ENCODE measurements at regions not wholly inside any gene's neighbourhood (a gene's known extent, or its start where the extent isn't known, plus 50 kb on each side); places are given as distances from the start of the nearest gene placed in this dataset.
"Not testable (repeated sequence)": the region's sequence is repeated elsewhere in the genome, so short reads cannot be mapped to it uniquely, and the experiment has no call there.

GRCh38 chr11:98365941-98366340 lies 654.8 kb upstream of the CNTN5 start:
- H3K36me3 ChIP-seq (ENCODE audit: control insufficient read depth in 3 of 3, insufficient read depth in 3 of 3, low read length in 3 of 3): no peaks in the 10 kb centered on the region
- no peak overlapping the region for H3K27ac ChIP-seq (ENCODE audit: low read depth, low read length)
- H3K9ac ChIP-seq (ENCODE audit: low read depth in 1 of 3, low read length in 3 of 3): no peak overlapping the region
- no peaks in the 10 kb centered on the region for H3K9me3 ChIP-seq (ENCODE audit: control insufficient read depth in 3 of 3, low read length in 3 of 3)
- no peak overlapping the region for H3K4me3 ChIP-seq (ENCODE audit: low read length in 3 of 3)
- H3K27me3 ChIP-seq (ENCODE audit: control insufficient read depth in 3 of 3, insufficient read depth in 3 of 3, low read length in 3 of 3): no peaks in the 10 kb centered on the region
- H3K4me1 ChIP-seq (ENCODE audit: control insufficient read depth in 3 of 3, insufficient read depth in 3 of 3, low read length in 3 of 3): no peaks in the 10 kb centered on the region

DNA sequence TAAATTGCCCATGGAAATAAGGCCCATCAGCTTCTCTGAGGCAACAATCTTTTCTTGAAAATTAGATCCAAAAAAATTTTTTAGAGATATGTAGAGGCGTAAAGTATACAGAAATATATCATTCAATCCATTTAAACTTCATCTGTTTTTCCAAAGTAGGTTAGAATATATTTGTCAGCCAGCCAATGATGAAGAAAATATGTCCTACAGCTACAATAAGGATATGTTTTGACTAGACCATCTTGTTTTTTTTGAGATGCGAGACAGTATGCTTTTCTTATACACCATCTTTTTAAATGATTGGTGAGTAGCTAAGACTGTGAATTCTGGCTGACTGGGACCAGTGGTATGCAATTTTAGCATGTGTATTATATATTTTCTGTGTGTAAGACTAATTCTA lies 630.4 kb upstream of the CNTN5 start:
- Histone ChIP-seq H3K4me3 (ENCODE audit: low read length in 3 of 3) (no peak overlapping the region), H3K4me1 (ENCODE audit: control insufficient read depth in 3 of 3, insufficient read depth in 3 of 3, low read length in 3 of 3) (no peaks in the 10 kb centered on the region), H3K9ac (ENCODE audit: low read depth in 1 of 3, low read length in 3 of 3) (no peak overlapping the region), H3K36me3 (ENCODE audit: control insufficient read depth in 3 of 3, insufficient read depth in 3 of 3, low read length in 3 of 3) (no peaks in the 10 kb centered on the region), H3K9me3 (ENCODE audit: control insufficient read depth in 3 of 3, low read length in 3 of 3) (no peaks in the 10 kb centered on the region), H3K27ac (ENCODE audit: low read depth, low read length) (no peak overlapping the region), H3K27me3 (ENCODE audit: control insufficient read depth in 3 of 3, insufficient read depth in 3 of 3, low read length in 3 of 3) (no peaks in the 10 kb centered on the region)

- not testable (repeated sequence) for H3K27me3 ChIP-seq (ENCODE audit: control insufficient read depth in 3 of 3, insufficient read depth in 3 of 3, low read length in 3 of 3); H3K36me3 ChIP-seq (ENCODE audit: control insufficient read depth in 3 of 3, insufficient read depth in 3 of 3, low read length in 3 of 3); H3K9ac ChIP-seq (ENCODE audit: low read depth in 1 of 3, low read length in 3 of 3); H3K9me3 ChIP-seq (ENCODE audit: control insufficient read depth in 3 of 3, low read length in 3 of 3); H3K4me3 ChIP-seq (ENCODE audit: low read length in 3 of 3); H3K4me1 ChIP-seq (ENCODE audit: control insufficient read depth in 3 of 3, insufficient read depth in 3 of 3, low read length in 3 of 3); H3K27ac ChIP-seq (ENCODE audit: low read depth, low read length)
Measured at GRCh38 chr11:98394500-98394899, 626.2 kb upstream of the CNTN5 start.

DNA sequence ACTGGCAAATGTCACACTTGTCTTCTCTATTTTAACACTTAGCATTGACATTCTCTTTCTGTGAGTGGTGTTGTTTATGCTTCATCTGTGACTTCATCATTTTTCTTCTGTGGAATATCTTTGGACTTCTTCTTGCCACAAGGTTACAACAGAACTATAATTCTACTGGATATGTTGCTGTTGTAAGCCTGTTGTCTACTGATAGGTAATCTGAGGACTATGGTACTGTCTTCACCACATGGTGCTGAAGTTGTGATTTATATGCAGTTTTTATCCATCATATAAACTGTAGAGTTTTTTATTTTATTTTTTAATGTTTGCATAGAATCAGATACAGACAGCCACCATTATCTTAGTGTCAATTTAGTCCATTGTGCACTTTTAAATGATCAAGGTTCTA lies 622.2 kb upstream of the CNTN5 start:
- Histone ChIP-seq H3K4me3 (ENCODE audit: low read length in 3 of 3) (no peak overlapping the region), H3K9ac (ENCODE audit: low read depth in 1 of 3, low read length in 3 of 3) (no peak overlapping the region), H3K9me3 (ENCODE audit: control insufficient read depth in 3 of 3, low read length in 3 of 3) (no peaks in the 10 kb centered on the region), H3K27me3 (ENCODE audit: control insufficient read depth in 3 of 3, insufficient read depth in 3 of 3, low read length in 3 of 3) (no peaks in the 10 kb centered on the region), H3K4me1 (ENCODE audit: control insufficient read depth in 3 of 3, insufficient read depth in 3 of 3, low read length in 3 of 3) (no peaks in the 10 kb centered on the region), H3K27ac (ENCODE audit: low read depth, low read length) (no peak overlapping the region), H3K36me3 (ENCODE audit: control insufficient read depth in 3 of 3, insufficient read depth in 3 of 3, low read length in 3 of 3) (no peaks in the 10 kb centered on the region)

DNA sequence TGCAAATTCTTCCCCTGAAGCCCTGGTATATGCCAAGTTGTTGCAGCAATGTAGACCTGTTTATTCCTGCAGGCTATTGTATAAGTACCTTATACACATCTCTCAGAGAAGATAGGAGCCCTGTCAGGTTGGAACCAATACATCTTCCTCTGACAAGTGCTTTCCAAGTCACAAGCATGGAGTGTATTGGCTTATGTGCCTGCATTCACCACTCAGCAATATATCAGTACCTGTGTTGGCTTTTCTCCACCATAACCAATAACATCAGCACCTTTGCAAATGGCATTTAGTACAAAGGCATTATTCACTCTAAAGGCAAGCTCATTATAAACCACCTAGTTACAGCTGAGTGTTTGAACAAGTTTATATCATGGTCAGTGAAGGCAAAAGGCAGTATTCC lies 611.7 kb upstream of the CNTN5 start:
- H3K27ac ChIP-seq (ENCODE audit: low read depth, low read length): no peak overlapping the region
- no peaks in the 10 kb centered on the region for H3K9me3 ChIP-seq (ENCODE audit: control insufficient read depth in 3 of 3, low read length in 3 of 3)
- H3K4me3 ChIP-seq (ENCODE audit: low read length in 3 of 3): no peak overlapping the region
- H3K36me3 ChIP-seq (ENCODE audit: control insufficient read depth in 3 of 3, insufficient read depth in 3 of 3, low read length in 3 of 3): no peaks in the 10 kb centered on the region
- no peaks in the 10 kb centered on the region for H3K4me1 ChIP-seq (ENCODE audit: control insufficient read depth in 3 of 3, insufficient read depth in 3 of 3, low read length in 3 of 3)
- no peaks in the 10 kb centered on the region for H3K27me3 ChIP-seq (ENCODE audit: control insufficient read depth in 3 of 3, insufficient read depth in 3 of 3, low read length in 3 of 3)
- H3K9ac ChIP-seq (ENCODE audit: low read depth in 1 of 3, low read length in 3 of 3): no peak overlapping the region

GRCh38 chr11:98411777-98412176 lies 609.0 kb upstream of the CNTN5 start:
- no peaks in the 10 kb centered on the region for H3K9me3 ChIP-seq (ENCODE audit: control insufficient read depth in 3 of 3, low read length in 3 of 3)
- H3K4me3 ChIP-seq (ENCODE audit: low read length in 3 of 3): no peak overlapping the region
- H3K36me3 ChIP-seq (ENCODE audit: control insufficient read depth in 3 of 3, insufficient read depth in 3 of 3, low read length in 3 of 3): no peaks in the 10 kb centered on the region
- no peak overlapping the region for H3K27ac ChIP-seq (ENCODE audit: low read depth, low read length)
- no peaks in the 10 kb centered on the region for H3K27me3 ChIP-seq (ENCODE audit: control insufficient read depth in 3 of 3, insufficient read depth in 3 of 3, low read length in 3 of 3)
- no peak overlapping the region for H3K9ac ChIP-seq (ENCODE audit: low read depth in 1 of 3, low read length in 3 of 3)
- H3K4me1 ChIP-seq (ENCODE audit: control insufficient read depth in 3 of 3, insufficient read depth in 3 of 3, low read length in 3 of 3): no peaks in the 10 kb centered on the region

GRCh38 chr11:98417256-98417755 lies 603.4 kb upstream of the CNTN5 start:
- H3K4me3 ChIP-seq (ENCODE audit: low read length in 3 of 3): no peak overlapping the region
- H3K27ac ChIP-seq (ENCODE audit: low read depth, low read length): no peak overlapping the region
- no peaks in the 10 kb centered on the region for H3K27me3 ChIP-seq (ENCODE audit: control insufficient read depth in 3 of 3, insufficient read depth in 3 of 3, low read length in 3 of 3)
- no peak overlapping the region for H3K9ac ChIP-seq (ENCODE audit: low read depth in 1 of 3, low read length in 3 of 3)
- H3K4me1 ChIP-seq (ENCODE audit: control insufficient read depth in 3 of 3, insufficient read depth in 3 of 3, low read length in 3 of 3): no peaks in the 10 kb centered on the region
- no peaks in the 10 kb centered on the region for H3K9me3 ChIP-seq (ENCODE audit: control insufficient read depth in 3 of 3, low read length in 3 of 3)
- H3K36me3 ChIP-seq (ENCODE audit: control insufficient read depth in 3 of 3, insufficient read depth in 3 of 3, low read length in 3 of 3): no peaks in the 10 kb centered on the region

- no peak overlapping the region for H3K4me3 ChIP-seq (ENCODE audit: low read length in 3 of 3)
- peaks cover 0 to 6% (median 0%) of the 10 kb centered on the region in 3 donors for H3K9me3 ChIP-seq (ENCODE audit: control insufficient read depth in 3 of 3, low read length in 3 of 3)
- no peaks in the 10 kb centered on the region for H3K4me1 ChIP-seq (ENCODE audit: control insufficient read depth in 3 of 3, insufficient read depth in 3 of 3, low read length in 3 of 3)
- H3K36me3 ChIP-seq (ENCODE audit: control insufficient read depth in 3 of 3, insufficient read depth in 3 of 3, low read length in 3 of 3): no peaks in the 10 kb centered on the region
- no peak overlapping the region for H3K9ac ChIP-seq (ENCODE audit: low read depth in 1 of 3, low read length in 3 of 3)
- no peaks in the 10 kb centered on the region for H3K27me3 ChIP-seq (ENCODE audit: control insufficient read depth in 3 of 3, insufficient read depth in 3 of 3, low read length in 3 of 3)
- H3K27ac ChIP-seq (ENCODE audit: low read depth, low read length): no peak overlapping the region
Measured at GRCh38 chr11:98423933-98424332, 596.8 kb upstream of the CNTN5 start.

DNA sequence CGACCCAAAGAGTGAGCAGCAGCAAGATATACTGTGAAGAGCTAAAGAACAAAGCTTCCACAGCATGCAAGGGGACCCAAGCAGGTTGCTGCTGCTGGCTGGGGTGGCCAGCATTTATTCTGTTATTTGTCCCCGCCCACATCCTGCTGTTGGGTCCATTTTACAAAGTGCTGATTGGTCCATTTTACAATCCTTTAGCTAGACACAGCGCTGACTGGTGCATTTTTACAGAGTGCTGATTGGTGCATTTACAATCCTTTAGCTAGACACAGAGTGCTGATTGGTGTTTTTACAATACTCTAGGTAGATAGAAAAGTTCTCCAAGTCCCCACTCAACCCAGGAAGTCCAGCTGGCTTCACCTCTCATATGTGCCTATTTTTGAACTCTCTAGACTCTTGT lies 596.0 kb upstream of the CNTN5 start:
- not testable (repeated sequence) for H3K4me1 ChIP-seq (ENCODE audit: control insufficient read depth in 3 of 3, insufficient read depth in 3 of 3, low read length in 3 of 3); H3K27me3 ChIP-seq (ENCODE audit: control insufficient read depth in 3 of 3, insufficient read depth in 3 of 3, low read length in 3 of 3); H3K27ac ChIP-seq (ENCODE audit: low read depth, low read length); H3K4me3 ChIP-seq (ENCODE audit: low read length in 3 of 3); H3K36me3 ChIP-seq (ENCODE audit: control insufficient read depth in 3 of 3, insufficient read depth in 3 of 3, low read length in 3 of 3); H3K9ac ChIP-seq (ENCODE audit: low read depth in 1 of 3, low read length in 3 of 3); H3K9me3 ChIP-seq (ENCODE audit: control insufficient read depth in 3 of 3, low read length in 3 of 3)

DNA sequence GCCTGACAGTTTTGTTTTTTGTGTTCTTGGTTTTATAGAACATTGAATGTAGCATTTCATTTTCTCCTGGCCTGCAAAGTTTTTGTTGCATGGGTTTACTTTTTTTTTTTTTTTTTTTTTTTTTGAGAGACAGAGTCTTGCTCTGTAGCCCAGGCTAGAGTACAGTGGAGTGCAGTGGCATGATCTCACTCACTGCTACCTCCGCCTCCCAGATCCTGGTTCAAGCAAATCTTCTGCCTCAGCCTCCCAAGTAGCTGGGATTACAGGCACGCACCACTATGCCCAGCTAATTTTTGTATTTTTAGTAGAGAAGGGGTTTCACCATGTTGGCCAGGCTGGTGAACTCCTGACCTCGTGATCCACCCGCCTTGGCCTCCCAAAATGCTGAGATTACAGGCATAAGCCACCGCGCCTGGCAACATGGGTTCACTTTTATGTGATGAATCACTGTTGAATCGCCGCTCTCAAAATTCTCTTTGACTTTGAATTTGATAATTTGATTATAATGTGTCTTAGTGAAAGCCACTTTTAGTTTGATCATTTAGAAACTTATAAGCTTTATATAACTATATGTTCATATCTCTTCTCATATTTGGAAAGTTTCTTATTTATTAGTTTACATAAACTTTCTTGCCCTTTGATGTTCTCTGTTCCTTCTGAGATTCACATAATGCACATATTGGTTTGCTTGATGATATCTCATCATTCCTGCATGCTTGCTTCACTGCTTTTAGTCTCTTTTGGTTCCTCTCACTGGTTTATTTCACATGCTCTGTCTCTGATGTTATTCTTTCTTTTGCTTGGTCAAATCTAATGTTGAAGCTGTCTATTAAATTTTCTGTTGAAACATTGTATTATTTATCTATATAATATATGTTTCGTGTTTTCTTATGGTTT lies 589.0 kb upstream of the CNTN5 start:
- Histone ChIP-seq H3K9me3 (ENCODE audit: control insufficient read depth in 3 of 3, low read length in 3 of 3) (peaks cover 2 to 8% (median 2%) of the 10 kb centered on the region in 3 donors), H3K4me1 (ENCODE audit: control insufficient read depth in 3 of 3, insufficient read depth in 3 of 3, low read length in 3 of 3) (no peaks in the 10 kb centered on the region), H3K36me3 (ENCODE audit: control insufficient read depth in 3 of 3, insufficient read depth in 3 of 3, low read length in 3 of 3) (no peaks in the 10 kb centered on the region), H3K27me3 (ENCODE audit: control insufficient read depth in 3 of 3, insufficient read depth in 3 of 3, low read length in 3 of 3) (no peaks in the 10 kb centered on the region), H3K4me3 (ENCODE audit: low read length in 3 of 3) (no peak overlapping the region), H3K27ac (ENCODE audit: low read depth, low read length) (no peak overlapping the region), H3K9ac (ENCODE audit: low read depth in 1 of 3, low read length in 3 of 3) (no peak overlapping the region)

All from skeletal muscle tissue (tissue), 3 donors.